CD4-positive, alpha-beta T cell treated with Interferon alpha-2 for 1 hour (primary cell): ENCODE measurements at regions not wholly inside any gene's neighbourhood (a gene's known extent, or its start where the extent isn't known, plus 50 kb on each side); places are given as distances from the start of the nearest gene placed in this dataset.
"Not testable (repeated sequence)": the region's sequence is repeated elsewhere in the genome, so short reads cannot be mapped to it uniquely, and the experiment has no call there.

Source experiments
- DNase-seq, 2 donors: peaks; one replicate each; pipeline ENCODE4 v3.0.0-alpha.2; 2020 to 2022

- DNase-seq: no peak
These were observed 326.0 kb upstream of the MTPN start for GRCh38 chr7:136303162-136303561.

GRCh38 chr7:136302049-136302448 is 324.9 kb upstream of the MTPN start:
- no peak for DNase-seq

GRCh38 chr7:136294977-136295376 is 317.8 kb upstream of the MTPN start:
- no peak for DNase-seq

GRCh38 chr7:136293841-136294391 is 316.8 kb upstream of the MTPN start:
- DNase-seq: no peak

- no peak for DNase-seq
These were observed 316.1 kb upstream of the MTPN start for GRCh38 chr7:136293272-136293671.

GRCh38 chr7:136292365-136292764 is 315.2 kb upstream of the MTPN start:
- DNase-seq: no peak

- no peak for DNase-seq
These were observed 313.2 kb upstream of the MTPN start for GRCh38 chr7:136290351-136290750.

GRCh38 chr7:136278057-136278456 is 300.9 kb upstream of the MTPN start:
- DNase-seq: no peak

GRCh38 chr7:136275794-136276193 is 298.6 kb upstream of the MTPN start:
- DNase-seq: no peak

GRCh38 chr7:136274636-136275345 is 297.6 kb upstream of the MTPN start:
- DNase-seq: no peak

GRCh38 chr7:136272934-136273333 is 295.8 kb upstream of the MTPN start:
- DNase-seq: no peak

- DNase-seq: no peak
These were observed 290.7 kb upstream of the MTPN start for GRCh38 chr7:136267822-136268221.

- DNase-seq: no peak
These were observed 289.3 kb upstream of the MTPN start for GRCh38 chr7:136266457-136266856.

- not testable (repeated sequence) for DNase-seq
These were observed 287.1 kb upstream of the MTPN start for GRCh38 chr7:136264304-136264703.

- not testable (repeated sequence) for DNase-seq
These were observed 286.1 kb upstream of the MTPN start for GRCh38 chr7:136263112-136263860.

- not testable (repeated sequence) for DNase-seq
These were observed 283.4 kb upstream of the MTPN start for GRCh38 chr7:136260591-136260990.

- DNase-seq: no peak
These were observed 281.9 kb upstream of the MTPN start for GRCh38 chr7:136259074-136259473.

- DNase-seq: no peak
These were observed 279.3 kb upstream of the MTPN start for GRCh38 chr7:136256491-136256890.

GRCh38 chr7:136254148-136254547 is 277.0 kb upstream of the MTPN start:
- DNase-seq: no peak

GRCh38 chr7:136251826-136252225 is 274.7 kb upstream of the MTPN start:
- no peak for DNase-seq

- no peak for DNase-seq
These were observed 270.1 kb upstream of the MTPN start for GRCh38 chr7:136247211-136247610.

- DNase-seq: no peak
These were observed 268.3 kb upstream of the MTPN start for GRCh38 chr7:136245327-136246004.

GRCh38 chr7:136234040-136234439 is 256.9 kb upstream of the MTPN start:
- no peak for DNase-seq

- DNase-seq: no peak
These were observed 253.1 kb upstream of the MTPN start for GRCh38 chr7:136230210-136230609.
